Prostate gland (tissue), 2 donors: ENCODE measurements at regions not wholly inside any gene's neighbourhood (a gene's known extent, or its start where the extent isn't known, plus 50 kb on each side); places are given as distances from the start of the nearest gene placed in this dataset.

Experiments
- CTCF ChIP-seq, 4 experiments: fragments of 200-600 bp in 2 of 4; fragments of 450-650 bp in 2 of 4; sonication (generic) in 2 of 4; IDR thresholded peaks; 1 replicate in 3 of 4; 2 replicates in 1 of 4; pipeline ENCODE4 v1.5.1; 2016 to 2019; ENCODE audit warnings: antibody characterized with exemption in 4 of 4, mild to moderate bottlenecking in 2 of 4, moderate library complexity in 2 of 4
- POLR2A ChIP-seq: fragments of 450-650 bp; IDR thresholded peaks from one replicate; pipeline ENCODE4 v1.6.1; 2016; ENCODE audit warnings: antibody characterized with exemption, mild to moderate bottlenecking
- POLR2AphosphoS5 ChIP-seq: sonication (generic); formaldehyde crosslinking; IDR thresholded peaks from one replicate; pipeline ENCODE4 v1.6.1; 2017; ENCODE audit warnings: antibody characterized with exemption

- TF ChIP-seq POLR2A (no peak), CTCF (IDR thresholded peaks at IDR 0.05) (no peak), POLR2AphosphoS5 (no peak)
Measured at GRCh38 chr6:90788781-90789180, 201.9 kb upstream of the MAP3K7 start.
